Ecto neural progenitor cell (in vitro differentiated cells): ENCODE measurements at regions not wholly inside any gene's neighbourhood (a gene's known extent, or its start where the extent isn't known, plus 50 kb on each side); places are given as distances from the start of the nearest gene placed in this dataset.

Source experiments
- DNase-seq: peaks from one replicate; pipeline ENCODE4 v3.0.0-alpha.2; 2018; ENCODE audit warnings: low spot score

- DNase-seq, result no peak
Measured at GRCh38 chr4:13250263-13250662, 233.9 kb downstream of the RAB28 start.

GRCh38 chr4:13248621-13249298 is 235.4 kb downstream of the RAB28 start:
- DNase-seq, result no peak

- DNase-seq, result no peak
Measured at GRCh38 chr4:13246107-13246506, 238.0 kb downstream of the RAB28 start.

- no peak for DNase-seq
Measured at GRCh38 chr4:13244444-13244843, 239.7 kb downstream of the RAB28 start.

GRCh38 chr4:13243152-13243551 is 241.0 kb downstream of the RAB28 start:
- DNase-seq, result no peak

GRCh38 chr4:13240066-13240465 is 244.1 kb downstream of the RAB28 start:
- DNase-seq, result no peak

- DNase-seq, result no peak
Measured at GRCh38 chr4:13238936-13239335, 245.2 kb downstream of the RAB28 start.

- no peak for DNase-seq
Measured at GRCh38 chr4:13236485-13236884, 247.7 kb downstream of the RAB28 start.

GRCh38 chr4:13233755-13234154 is 250.4 kb downstream of the RAB28 start:
- DNase-seq, result no peak

- DNase-seq, result no peak
Measured at GRCh38 chr4:13219971-13220370, 264.2 kb downstream of the RAB28 start.

GRCh38 chr4:13218326-13218958 is 265.7 kb downstream of the RAB28 start:
- no peak for DNase-seq

GRCh38 chr4:13215560-13215959 is 268.6 kb downstream of the RAB28 start:
- no peak for DNase-seq

GRCh38 chr4:13212936-13213335 is 271.2 kb downstream of the RAB28 start:
- DNase-seq, result no peak

- no peak for DNase-seq
Measured at GRCh38 chr4:13209600-13209999, 274.5 kb downstream of the RAB28 start.

- no peak for DNase-seq
Measured at GRCh38 chr4:13208558-13209193, 275.5 kb downstream of the RAB28 start.

GRCh38 chr4:13207226-13207625 is 276.9 kb downstream of the RAB28 start:
- no peak for DNase-seq

- DNase-seq, result no peak
Measured at GRCh38 chr4:13203101-13203500, 281.0 kb downstream of the RAB28 start.

GRCh38 chr4:13202701-13203100 is 281.4 kb downstream of the RAB28 start:
- no peak for DNase-seq

GRCh38 chr4:13201241-13201640 is 282.9 kb downstream of the RAB28 start:
- no peak for DNase-seq

GRCh38 chr4:13196721-13197120 is 287.4 kb downstream of the RAB28 start:
- DNase-seq, result no peak

- no peak for DNase-seq
Measured at GRCh38 chr4:13193662-13194061, 290.5 kb downstream of the RAB28 start.

- DNase-seq, result no peak
Measured at GRCh38 chr4:13190093-13190721, 293.9 kb downstream of the RAB28 start.

- no peak for DNase-seq
Measured at GRCh38 chr4:13184199-13184598, 299.9 kb downstream of the RAB28 start.
